ENCODE measurements at regions not wholly inside any gene's neighbourhood (a gene's known extent, or its start where the extent isn't known, plus 50 kb on each side); places are given as distances from the start of the nearest gene placed in this dataset.

DNA sequence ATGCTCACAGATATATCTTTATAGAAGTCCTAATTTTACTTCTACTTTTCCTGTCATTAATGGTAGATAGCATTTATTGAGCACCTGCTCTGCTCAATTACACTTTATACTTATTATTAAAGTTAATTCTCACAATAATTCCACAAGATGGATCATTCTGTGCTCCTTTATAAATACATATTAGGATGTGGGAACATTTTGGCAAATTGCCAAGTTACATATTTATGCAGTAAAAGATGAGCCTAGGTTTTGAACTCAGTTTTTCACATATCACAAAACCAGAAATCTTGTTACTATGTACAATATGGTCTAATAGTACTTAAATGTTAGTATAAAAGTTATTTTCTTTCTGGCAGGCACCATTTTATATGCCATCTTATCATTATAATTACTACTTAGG lies 895.0 kb upstream of the B3GALT2 start:
- no peak overlapping the region for H3K4me3 ChIP-seq (replicated peaks in 1 of 2; ENCODE audit: low read depth in 1 of 2, low read length in 2 of 2)
- ChIA-PET CTCF (no interaction called here), RAD21 (ENCODE audit: low non-redundant PET in 1 of 2, low total read pairs in 2 of 2, uncharacterized antibody in 2 of 2, unreplicated experiment in 2 of 2) (no interaction called here), POLR2A (no interaction called here)
- intact Hi-C loops (cut with micrococcal nuclease), result no loop called here
- no peak overlapping the region for H3K27ac ChIP-seq (ENCODE audit: low read depth, low read length)
- no peaks in the 10 kb centered on the region for H3K36me3 ChIP-seq (ENCODE audit: control insufficient read depth in 1 of 2, insufficient read depth in 2 of 2, low read length in 2 of 2)
- H2AFZ ChIP-seq (ENCODE audit: low read depth, low read length, poor library complexity, severe bottlenecking), result no peak overlapping the region
- H3K9me3 ChIP-seq (ENCODE audit: control insufficient read depth in 1 of 2, insufficient read depth in 1 of 2, low read depth in 1 of 2, low read length in 2 of 2), result no peaks in the 10 kb centered on the region
- TF ChIP-seq EZH2 (IDR thresholded peaks at IDR 0.05) (no peak), ZFX (IDR thresholded peaks at IDR 0.05) (no peak), CEBPB (IDR thresholded peaks at IDR 0.05; ENCODE audit: low read depth) (no peak), RAD21 (IDR thresholded peaks at IDR 0.05; ENCODE audit: low read depth) (no peak), POLR2AphosphoS5 (IDR thresholded peaks at IDR 0.05; ENCODE audit: low read depth, low read length) (no peak), FOSL1 (IDR thresholded peaks at IDR 0.05; ENCODE audit: low read depth) (no peak), SP1 (IDR thresholded peaks at IDR 0.05; ENCODE audit: low read depth) (no peak), SIN3A (IDR thresholded peaks at IDR 0.05; ENCODE audit: low read depth) (no peak)
- no peak for ATAC-seq
- H3K4me2 ChIP-seq (ENCODE audit: low read length), result no peak overlapping the region
- H3K9ac ChIP-seq (ENCODE audit: low read length), result no peak overlapping the region
- H3K27me3 ChIP-seq (ENCODE audit: insufficient read depth, low read length), result no peaks in the 10 kb centered on the region
- H3K4me1 ChIP-seq (ENCODE audit: control insufficient read depth in 1 of 2, insufficient read depth in 2 of 2, low read length in 2 of 2), result no peaks in the 10 kb centered on the region
- DNase-seq (ENCODE audit: low read depth, low spot score), result no peak
- H3K79me2 ChIP-seq (ENCODE audit: insufficient read depth, low read length), result no peaks in the 10 kb centered on the region
- no peaks in the 10 kb centered on the region for H3K9me2 ChIP-seq (ENCODE audit: insufficient read depth)
- H4K20me1 ChIP-seq (ENCODE audit: insufficient read depth), result no peaks in the 10 kb centered on the region
- BruUV-seq (replicated peaks), result no TSS peak

GRCh38 chr1:194080826-194081225 lies 894.4 kb upstream of the B3GALT2 start:
- ATAC-seq (no peak), DNase-seq (ENCODE audit: low read depth, low spot score) (no peak)
- TF ChIP-seq YY1 (IDR thresholded peaks at IDR 0.05; ENCODE audit: extremely low read depth, insufficient replicate concordance, low read depth, low read length) (no peak), CTCF (IDR thresholded peaks at IDR 0.05 in 2 of 3, conservative IDR thresholded peaks at IDR 0.05 in 1 of 3; ENCODE audit: borderline replicate concordance in 1 of 3, insufficient read depth in 1 of 3, low read depth in 2 of 3, low read length in 2 of 3) (no peak), POLR2A (IDR thresholded peaks at IDR 0.05; ENCODE audit: borderline replicate concordance, extremely low read depth, insufficient read depth, insufficient read length) (no peak), REST (IDR thresholded peaks at IDR 0.05; ENCODE audit: low read depth) (no peak), CBX3 (IDR thresholded peaks at IDR 0.05; ENCODE audit: low read depth) (no peak), POLR2AphosphoS5 (IDR thresholded peaks at IDR 0.05; ENCODE audit: low read depth, low read length) (no peak), SIN3A (IDR thresholded peaks at IDR 0.05; ENCODE audit: low read depth) (no peak), ZFX (IDR thresholded peaks at IDR 0.05) (no peak), ZNF274 (IDR thresholded peaks at IDR 0.05; ENCODE audit: low read depth, low read length) (no peak), EZH2 (IDR thresholded peaks at IDR 0.05) (no peak)
- Histone ChIP-seq H3K27ac (ENCODE audit: low read depth, low read length) (no peak overlapping the region), H3K9ac (ENCODE audit: low read length) (no peak overlapping the region), H3K9me3 (ENCODE audit: control insufficient read depth in 1 of 2, insufficient read depth in 1 of 2, low read depth in 1 of 2, low read length in 2 of 2) (no peaks in the 10 kb centered on the region), H3K79me2 (ENCODE audit: insufficient read depth, low read length) (no peaks in the 10 kb centered on the region), H3K4me3 (replicated peaks in 1 of 2; ENCODE audit: low read depth in 1 of 2, low read length in 2 of 2) (no peak overlapping the region), H3K4me2 (ENCODE audit: low read length) (no peak overlapping the region), H3K4me1 (ENCODE audit: control insufficient read depth in 1 of 2, insufficient read depth in 2 of 2, low read length in 2 of 2) (no peaks in the 10 kb centered on the region), H3K9me2 (ENCODE audit: insufficient read depth) (no peaks in the 10 kb centered on the region), H3K27me3 (ENCODE audit: insufficient read depth, low read length) (no peaks in the 10 kb centered on the region), H3K36me3 (ENCODE audit: control insufficient read depth in 1 of 2, insufficient read depth in 2 of 2, low read length in 2 of 2) (no peaks in the 10 kb centered on the region), H2AFZ (ENCODE audit: low read depth, low read length, poor library complexity, severe bottlenecking) (no peak overlapping the region), H4K20me1 (ENCODE audit: insufficient read depth) (no peaks in the 10 kb centered on the region)
- POLR2A ChIA-PET, result no interaction called here
- RAD21 ChIA-PET (ENCODE audit: low non-redundant PET in 1 of 2, low total read pairs in 2 of 2, uncharacterized antibody in 2 of 2, unreplicated experiment in 2 of 2), result no interaction called here
- CTCF ChIA-PET, result no interaction called here
- BruUV-seq (replicated peaks), result no TSS peak
- intact Hi-C loops (cut with micrococcal nuclease), result no loop called here

Data from HCT116 (cell line).